ENCODE measurements at regions not wholly inside any gene's neighbourhood (a gene's known extent, or its start where the extent isn't known, plus 50 kb on each side); places are given as distances from the start of the nearest gene placed in this dataset.

DNA sequence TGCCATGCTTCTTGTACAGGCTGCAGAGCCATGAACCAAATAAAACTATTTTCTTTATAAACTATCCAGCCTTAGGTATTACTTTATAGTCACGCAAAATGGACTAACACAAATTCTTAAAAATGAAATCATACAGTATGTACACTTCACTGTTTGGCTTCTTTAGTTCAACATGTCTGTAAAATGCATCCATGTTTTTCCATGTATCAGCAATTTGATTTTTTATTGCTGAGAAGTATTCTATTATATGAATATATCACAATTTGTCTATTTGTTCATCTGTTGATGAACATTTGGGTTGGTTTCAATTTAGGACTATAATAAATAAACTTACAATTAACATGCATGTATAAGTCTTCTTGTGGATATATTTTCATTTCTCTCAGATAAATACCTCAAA lies 182.1 kb downstream of the SCG2 start:
- TF ChIP-seq POLR2A (IDR thresholded peaks at IDR 0.05): no peak
- TF ChIP-seq CTCF (IDR thresholded peaks at IDR 0.05): no peak
